GM19023 (cell line): ENCODE measurements at regions not wholly inside any gene's neighbourhood (a gene's known extent, or its start where the extent isn't known, plus 50 kb on each side); places are given as distances from the start of the nearest gene placed in this dataset.
"Not testable (repeated sequence)": the region's sequence is repeated elsewhere in the genome, so short reads cannot be mapped to it uniquely, and the experiment has no call there.

Experiments used
- ATAC-seq: cut with Tn5 transposase; IDR thresholded peaks from one replicate; pipeline ENCODE4 v1.9.1; 2021; ENCODE audit warnings: mild to moderate bottlenecking, moderate library complexity; ENCODE audit not compliant: unreplicated experiment

DNA sequence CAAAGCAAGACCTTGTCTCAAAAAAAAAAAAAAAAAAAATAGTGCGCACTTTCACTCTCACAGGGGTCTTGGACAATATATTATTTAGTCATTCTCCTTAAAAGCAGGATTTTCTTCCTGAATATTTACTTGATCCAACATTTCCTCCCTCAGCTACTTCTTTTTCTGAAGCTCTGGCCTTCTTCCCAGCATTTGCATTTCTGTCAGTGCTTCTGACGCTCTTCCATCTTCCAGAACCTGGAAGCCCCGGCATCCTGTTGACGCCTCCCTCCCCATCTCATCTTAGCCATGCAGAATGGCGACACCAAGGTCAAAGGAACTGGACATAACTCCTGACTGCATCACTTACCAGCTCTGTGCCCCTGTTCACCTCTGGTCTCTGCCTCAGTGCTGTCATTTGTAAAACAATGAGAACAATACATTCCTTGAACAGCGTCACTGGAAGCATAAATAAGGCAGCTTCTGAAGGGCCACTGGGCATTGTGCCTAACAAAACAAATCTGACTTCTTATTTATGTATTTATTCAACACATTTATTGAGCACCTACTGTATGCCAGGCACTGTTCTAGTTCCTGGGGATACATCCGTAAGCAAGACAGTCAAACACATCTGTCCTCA lies 90.9 kb upstream of the MDM1 start:
- no peak for ATAC-seq

DNA sequence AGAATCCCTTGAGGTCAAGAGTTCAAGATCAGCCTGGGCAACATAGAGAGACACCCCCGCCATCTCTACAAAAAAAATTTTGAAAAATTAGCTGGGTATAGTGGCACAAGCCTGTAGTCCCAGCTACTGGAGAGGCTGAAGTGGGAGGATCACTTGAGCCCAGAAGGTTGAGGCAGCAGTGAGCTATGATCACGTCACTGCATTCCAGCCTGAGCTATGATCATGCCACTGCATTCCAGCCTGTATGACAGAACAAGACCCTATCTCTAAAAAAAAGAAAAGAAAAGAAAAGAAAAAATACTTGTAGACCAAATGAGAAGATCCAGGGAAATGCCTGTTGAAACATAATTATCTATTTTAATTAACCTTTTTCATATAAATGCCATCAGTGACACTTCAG lies 93.8 kb upstream of the MDM1 start:
- ATAC-seq: no peak

DNA sequence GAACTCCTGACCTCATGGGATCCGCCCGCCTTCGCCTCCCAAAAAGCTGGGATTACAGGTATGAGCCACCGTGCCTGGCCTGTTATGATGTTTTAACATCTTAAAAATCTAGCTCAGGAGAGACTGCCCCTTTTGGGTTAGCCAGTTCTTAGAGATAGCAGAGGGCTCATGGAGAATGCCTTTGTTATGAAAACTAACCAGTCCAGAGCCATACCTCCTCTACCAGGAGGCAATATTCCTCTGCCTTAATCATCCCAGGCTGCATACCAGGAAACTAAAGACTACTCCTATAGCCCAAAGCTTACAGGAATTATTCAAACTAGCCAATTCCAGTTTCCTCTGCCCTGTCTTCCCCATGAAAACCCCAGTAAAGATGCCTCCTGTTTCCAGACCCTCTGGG lies 96.0 kb upstream of the MDM1 start:
- no peak for ATAC-seq

DNA sequence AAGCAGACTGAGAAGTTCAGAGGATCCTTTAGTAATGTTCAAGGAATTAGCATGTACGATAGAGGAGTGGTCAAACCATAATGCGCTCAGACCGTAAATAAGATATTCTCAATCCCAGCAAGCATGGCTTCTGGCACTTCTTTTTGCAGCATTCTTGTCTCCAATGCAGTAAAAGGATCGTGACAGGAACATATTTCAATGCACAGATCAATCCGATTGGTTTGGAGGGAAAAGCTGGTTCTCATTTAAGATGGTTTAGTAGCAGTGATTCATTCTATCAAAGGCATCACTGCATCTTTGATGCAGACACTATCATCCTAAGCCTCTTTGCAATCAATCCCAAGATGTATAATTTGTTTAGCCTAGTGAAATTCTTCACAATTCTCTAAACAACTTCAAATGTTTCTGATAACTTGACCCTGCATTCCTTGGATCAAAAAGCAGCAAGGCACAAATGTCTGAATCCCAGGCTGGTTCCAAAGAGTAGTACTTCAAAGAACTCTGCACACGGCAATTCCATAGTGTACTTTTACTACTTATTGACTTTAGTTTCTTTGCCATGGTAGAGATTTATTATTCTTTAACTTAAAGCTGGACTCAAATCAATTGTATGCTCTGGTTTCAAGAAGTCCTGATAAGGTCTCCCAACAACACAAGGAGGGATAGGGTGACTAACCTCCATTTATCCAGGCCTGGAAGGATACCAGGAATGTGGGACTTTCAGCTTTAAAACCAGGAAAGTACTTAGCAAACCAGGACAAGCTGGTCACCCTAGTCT lies 96.8 kb upstream of the MDM1 start:
- ATAC-seq: no peak

DNA sequence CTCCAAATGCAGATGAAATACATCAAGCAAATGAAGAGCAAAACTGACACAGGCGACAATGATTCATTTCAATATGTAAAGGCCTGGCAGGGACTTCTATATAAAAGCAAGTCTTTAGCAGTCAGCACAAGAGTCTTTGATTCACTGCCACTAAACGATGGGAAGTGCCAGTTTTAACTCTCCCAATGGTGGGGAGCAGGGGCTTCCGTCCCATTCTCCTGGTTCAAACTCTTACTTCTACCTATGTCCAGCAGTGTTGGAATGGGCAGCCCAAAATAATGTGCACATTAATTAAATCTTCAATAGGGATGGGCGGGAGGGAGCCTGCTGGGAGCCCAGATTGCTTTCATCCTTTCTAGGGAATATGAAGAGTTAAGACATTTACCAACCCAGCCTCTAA lies 97.5 kb upstream of the MDM1 start:
- ATAC-seq: no peak

DNA sequence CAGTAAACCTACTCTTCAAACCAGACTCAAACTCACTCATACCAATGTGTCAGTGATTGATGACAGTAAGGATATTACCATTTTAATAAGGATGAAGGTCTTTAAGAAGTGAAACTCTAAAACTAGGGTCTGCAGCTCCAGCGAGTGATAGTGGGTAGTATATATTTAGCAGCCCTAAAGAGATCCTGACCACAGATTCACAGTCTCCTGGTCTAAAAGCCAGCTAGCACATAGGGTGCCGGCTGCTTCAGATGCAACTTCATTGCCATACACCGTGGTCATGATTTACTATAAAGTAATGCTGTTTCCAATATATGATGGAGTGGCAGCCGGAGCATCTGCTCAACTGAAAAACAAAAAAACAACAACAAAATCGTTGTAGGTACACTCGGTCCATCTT lies 99.6 kb upstream of the MDM1 start:
- no peak for ATAC-seq

DNA sequence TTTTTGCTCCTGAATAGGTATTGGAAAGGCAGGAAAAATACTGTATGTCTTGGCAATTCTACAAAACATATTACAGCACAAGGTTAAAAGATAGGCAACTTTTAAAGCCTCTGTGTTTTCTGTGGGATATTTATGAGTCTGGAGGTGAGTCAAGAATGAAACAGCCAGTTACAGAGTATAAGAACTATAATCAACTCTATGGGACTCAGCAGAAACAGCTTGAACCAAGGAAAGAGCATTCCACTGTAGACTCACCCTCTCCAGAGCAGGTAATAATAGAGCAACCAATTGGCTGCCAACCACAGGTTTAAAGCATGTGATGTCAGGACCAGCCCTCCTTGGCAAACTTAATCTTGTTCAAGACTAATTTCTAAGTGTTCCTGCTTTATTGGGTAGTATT lies 100.5 kb upstream of the MDM1 start:
- ATAC-seq: no peak

DNA sequence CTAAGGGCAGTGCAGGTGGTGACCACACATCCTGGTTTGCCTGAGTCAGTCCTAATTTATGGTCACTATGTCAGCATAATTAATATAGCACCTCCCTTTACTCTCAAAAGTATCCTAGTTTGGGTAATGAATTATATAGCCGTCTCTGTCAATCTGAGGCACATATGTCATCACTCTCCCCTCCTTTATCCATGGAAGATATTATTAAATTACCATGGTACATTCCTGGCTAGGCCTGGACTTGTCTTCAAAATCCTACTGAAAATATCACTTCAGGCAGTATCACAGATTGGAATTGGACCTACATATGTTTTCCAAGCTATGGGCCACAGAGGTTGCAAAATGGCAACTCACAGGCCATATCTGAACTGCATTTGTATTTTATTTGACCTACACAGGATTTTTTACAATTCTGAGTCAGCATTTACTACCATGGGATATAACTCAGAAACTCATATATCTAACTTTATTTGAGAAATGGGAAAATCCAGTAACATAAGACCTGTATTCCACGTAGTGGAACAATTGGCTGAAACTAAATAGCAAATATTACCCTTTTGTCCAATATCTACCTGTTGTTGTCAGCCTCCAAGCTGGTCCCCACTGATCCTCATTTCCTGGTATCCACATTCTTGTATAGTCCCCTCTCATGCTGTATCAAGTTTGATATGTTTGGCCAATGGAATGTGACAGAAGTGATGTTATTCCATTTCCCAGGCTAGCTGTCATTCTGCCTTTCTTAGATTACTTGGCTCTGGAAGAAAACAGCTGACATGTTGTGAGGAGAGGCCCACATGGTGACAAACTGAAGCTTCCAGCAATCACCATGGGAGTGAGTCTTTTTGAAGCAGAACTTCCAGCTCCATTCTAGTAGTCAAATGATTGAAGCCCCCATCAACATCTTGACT lies 102.5 kb upstream of the MDM1 start:
- no peak for ATAC-seq

DNA sequence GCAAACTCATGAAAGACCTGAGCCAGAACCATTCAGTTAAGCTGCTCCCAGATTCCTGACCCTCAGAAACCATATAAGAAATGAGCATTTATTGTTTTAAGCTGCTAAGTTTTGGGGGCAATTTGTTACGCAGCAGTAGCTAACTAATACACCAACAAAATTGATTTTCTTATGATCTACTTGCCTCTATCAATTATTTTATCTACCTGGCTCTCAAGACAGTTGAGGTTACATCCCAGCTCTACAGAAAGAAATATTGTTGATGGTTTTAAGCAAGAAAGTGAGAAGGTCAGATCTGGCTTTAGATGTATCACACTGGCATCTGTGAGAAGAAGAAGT lies 103.1 kb upstream of the MDM1 start:
- ATAC-seq: no peak

DNA sequence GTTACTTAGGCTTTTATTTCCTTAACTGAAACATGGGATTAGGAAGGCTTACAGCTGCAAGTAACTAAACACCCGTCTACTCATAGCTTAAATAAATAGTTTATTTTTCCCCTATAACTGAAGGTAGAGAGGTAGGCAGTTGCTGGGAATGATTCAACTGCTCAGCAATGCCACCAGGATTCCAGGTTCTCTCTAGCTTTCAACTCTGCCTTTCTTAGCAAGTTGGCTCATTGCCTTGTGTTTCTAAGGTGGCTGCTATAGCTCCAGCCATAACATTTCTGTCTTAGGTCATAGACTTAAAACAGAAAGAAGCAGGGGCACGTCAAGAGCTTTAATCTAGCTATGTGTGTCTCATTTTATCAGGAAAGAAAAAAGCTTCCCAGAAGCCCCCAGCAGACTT lies 103.7 kb upstream of the MDM1 start:
- ATAC-seq: no peak

DNA sequence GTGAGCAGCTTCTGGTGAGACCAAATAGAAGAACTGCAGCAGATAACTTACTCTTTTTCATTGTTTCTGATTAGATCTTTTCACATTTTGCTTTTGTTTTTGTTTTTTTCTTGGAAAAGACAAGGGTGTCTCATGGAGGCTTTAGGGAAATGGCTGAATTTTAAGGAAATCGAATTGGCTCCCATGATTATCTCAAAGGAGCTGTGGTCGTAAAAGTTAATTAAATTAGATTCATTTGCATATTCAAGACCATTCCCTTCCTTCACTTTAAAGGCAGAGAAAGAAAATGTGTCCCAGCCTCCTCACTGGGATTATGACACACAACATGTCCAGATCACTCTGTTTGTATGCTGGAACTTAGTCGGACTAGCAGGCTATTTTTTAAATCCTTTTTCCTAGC lies 106.4 kb upstream of the MDM1 start:
- no peak for ATAC-seq

DNA sequence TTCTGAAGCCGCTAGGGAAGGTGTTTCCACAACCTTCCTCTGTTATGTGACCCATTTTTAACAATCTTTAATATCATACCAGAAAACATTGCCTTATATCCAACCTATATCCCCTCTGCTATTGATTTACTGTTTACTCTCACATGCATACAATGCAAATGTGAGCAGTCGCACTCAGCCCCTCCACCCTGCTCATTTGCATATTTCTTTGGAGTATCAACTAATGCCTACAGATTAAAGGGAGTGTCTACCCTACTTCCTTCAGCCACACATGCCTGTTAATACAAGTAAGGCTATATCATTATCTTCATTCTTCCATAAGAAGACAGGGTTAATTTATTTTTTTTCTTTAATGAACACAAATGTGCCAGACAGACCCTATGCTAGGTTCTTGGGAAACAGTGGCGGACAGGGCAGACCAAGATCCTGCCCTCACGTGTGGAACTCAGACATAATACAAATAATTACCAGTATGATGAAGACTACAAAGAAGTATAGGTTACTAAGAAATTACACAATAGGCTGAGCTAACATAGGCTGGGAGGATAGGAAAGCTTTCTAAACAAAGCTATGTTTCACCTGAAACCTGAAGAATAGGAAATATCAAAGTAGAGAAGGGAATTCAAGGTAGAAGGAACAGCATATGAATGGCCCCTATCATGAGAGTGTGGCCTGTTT lies 107.3 kb upstream of the MDM1 start:
- ATAC-seq: no peak

DNA sequence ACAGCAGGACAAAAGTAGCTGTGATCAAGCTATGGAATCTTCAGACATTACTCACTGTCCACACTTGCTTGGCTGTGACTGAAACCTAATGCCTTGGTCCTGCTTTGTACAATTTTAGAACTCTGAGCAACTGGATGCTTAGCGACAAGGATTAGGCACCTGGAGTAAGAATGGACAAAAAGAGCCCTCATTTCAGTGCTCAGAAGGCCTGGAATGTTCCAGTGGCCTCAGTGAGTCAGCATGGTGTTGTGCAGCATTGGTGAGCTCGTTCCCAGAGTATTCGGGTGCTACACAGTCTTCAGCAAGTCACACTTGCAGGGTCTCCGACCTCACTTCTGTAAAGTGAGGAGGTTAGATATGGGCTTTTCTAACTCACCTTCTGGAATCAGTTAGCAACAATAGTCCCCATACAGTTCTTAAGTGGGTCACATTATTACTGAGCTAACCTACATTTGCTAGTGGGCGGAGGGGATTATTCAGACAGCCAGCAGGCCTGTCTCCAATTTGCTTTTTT lies 108.0 kb upstream of the MDM1 start:
- ATAC-seq: no peak

DNA sequence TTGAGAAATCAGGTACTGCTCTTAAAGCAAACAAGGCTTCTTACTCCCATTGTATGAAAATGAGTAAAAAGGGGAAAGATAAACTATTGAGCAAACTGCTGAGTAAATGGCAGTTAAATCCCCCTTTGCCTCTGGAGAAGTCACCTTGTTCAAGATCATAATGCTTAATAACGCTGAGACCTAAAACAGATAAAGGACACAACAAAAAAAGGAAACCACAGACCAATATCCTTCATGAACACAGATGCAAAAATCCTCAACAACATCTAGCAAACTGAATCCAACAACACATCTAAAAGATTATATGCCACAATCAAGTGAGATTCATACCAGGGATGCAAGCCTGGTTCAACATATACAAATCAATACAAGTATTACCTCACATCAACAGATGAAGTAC lies 109.0 kb upstream of the MDM1 start:
- no peak for ATAC-seq

DNA sequence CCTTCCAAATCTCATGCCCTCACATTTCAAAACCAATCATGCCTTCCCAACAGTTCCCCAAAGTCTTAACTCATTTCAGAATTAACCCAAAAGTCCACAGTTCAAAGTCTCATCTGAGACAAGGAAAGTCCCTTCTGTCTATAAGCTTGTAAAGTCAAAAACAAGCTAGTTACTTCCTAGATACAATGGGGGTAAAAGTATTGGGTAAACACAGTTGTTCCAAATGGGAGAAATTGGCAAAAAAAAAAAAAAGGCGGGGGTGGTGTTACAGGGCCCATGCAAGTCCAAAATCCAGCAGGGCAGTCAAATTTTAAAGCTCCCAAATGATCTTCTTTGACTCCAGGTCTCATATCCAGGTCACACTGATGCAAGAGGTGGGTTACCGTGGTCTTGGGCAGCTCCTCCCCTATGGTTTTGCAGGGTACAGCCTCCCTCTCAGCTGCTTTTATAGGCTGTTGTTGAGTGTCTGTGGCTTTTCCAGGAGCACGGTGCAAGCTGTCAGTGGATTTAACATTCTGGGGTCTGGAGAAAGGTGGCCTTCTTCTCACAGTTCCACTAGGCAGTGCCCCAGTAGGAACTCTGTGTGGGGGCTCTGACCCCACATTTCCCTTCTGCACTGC lies 110.3 kb upstream of the MDM1 start:
- not testable (repeated sequence) for ATAC-seq

DNA sequence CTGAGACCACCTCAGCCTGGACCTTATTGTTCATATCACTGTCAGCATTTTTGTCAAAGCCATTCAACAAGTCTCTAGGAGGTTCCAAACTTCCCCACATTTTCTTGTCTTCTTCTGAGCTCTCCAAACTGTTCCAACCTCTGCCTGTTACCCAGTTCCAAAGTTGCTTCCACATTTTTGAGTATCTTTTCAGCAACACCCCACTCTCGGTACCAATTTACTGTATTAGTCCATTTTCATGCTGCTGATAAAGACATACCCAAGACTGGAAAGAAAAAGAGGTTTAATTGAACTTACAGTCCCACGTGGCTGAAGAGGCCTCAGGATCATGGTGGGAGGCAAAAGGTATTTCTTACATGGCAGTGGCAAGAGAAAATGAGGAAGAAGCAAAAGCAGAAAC lies 111.5 kb upstream of the MDM1 start:
- not testable (repeated sequence) for ATAC-seq

DNA sequence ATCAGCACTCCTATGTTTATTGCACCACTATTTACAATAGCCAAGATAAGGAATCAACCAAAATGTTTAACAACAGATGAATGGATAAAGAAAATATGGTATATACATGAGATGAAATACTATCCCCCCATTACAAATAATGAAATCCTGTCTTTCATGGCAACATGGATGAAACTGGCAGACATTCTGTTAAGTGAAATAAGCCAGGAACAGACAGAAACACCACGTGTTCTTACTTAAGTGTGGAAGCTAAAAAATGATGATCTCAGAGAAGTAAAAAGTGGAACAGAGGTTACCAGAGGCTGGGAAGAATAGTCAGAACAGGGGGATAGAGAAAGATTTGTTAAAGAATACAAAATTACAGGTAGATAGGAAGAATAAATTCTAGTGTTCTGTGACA lies 113.7 kb upstream of the MDM1 start:
- no peak for ATAC-seq

DNA sequence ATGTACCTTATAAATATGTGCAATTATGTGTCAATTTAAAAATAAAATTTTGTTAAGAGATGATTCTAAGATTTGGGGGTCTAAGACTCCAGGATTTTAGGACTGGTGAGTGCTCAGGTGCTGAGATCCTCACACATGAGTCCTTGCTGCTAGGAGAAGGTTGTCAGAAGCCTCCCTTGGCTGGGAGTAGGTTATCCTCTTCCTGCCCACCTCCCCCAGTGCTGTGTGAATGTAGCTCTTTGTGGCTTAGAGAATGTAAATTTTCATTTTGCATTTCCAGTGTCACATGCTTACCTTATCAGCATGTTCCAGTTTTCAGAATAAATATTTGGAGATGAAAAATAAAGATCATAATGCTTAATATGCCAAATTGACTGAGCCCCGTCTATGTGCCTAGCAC lies 114.2 kb upstream of the MDM1 start:
- ATAC-seq: no peak

DNA sequence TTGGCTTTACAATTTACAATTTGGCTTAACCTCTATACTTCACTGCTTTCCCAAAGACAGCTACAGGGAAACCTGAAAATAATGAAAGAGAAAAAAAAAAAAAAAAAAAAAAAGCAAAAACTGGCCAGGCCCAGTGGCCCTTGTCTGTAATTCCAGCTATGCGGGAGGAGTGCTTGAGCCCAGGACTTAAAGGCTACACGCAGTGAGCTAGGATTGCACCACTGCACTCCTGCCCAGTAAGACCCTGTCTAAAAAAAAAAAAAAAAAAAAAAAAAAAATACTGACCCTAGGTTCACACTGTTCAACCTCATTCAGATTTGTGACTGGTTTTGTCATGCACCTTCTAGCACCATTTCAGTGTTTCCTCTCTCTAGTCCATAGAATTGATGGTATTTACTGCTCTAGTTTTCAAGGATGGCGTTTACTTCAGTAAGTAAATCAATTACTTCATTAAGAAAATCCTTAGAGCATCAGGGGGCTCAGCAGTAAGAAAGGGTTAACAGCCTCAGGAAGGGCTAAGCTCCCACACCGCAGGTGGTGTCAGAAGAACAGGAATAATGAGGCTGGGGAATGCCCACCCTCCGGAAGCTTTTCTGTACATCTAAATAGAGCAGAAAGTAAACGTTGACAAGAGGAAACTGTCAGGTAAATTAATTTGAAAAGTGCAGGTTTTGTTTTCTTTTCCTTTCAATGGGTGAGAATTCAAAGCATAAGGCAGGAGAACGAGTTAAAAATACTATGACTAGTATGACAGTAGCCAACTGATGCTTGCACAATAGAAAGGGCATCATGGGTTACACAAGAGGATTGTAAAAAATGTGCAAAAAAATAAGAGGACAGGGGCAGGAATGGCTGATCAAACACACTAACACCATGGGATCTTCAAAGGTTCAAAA lies 115.0 kb upstream of the MDM1 start:
- ATAC-seq: no peak

DNA sequence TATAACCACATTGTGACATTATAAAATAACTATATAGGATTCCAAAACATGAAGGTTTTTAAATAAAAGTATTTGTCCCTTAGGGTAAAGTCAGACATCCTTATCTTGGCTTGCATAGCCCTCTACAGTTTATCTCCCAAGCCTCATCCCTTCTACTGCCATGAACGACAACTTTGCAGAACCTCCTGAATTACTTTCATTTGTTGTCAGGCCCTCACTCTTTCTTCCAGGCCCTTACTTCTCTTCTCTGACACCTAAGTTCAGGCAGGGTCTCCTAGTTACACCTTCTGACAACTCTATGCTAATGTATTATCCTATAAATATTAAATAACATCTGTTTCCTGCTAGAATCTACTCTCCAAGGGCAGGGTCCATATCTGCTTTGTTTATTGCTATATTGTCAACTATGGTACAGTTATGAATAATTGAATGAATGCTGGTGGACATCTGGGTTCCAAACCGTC lies 115.7 kb upstream of the MDM1 start:
- no peak for ATAC-seq
